K562 (cell line): ENCODE measurements at regions not wholly inside any gene's neighbourhood (a gene's known extent, or its start where the extent isn't known, plus 50 kb on each side); places are given as distances from the start of the nearest gene placed in this dataset.

Experiments used
- CREB1 ChIP-seq, 2 experiments: sonication (generic) in 1 of 2; formaldehyde crosslinking in 1 of 2; IDR thresholded peaks; 2 replicates each; pipeline versions ENCODE4 v1.6.1 to v1.8.0; 2012 to 2022; ENCODE audit warnings: inconsistent platforms in 1 of 2, mild to moderate bottlenecking in 1 of 2, missing genetic modification reagents in 1 of 2, moderate library complexity in 1 of 2
- MTA2 ChIP-seq: fragments of 450-650 bp; IDR thresholded peaks from 2 replicates; pipeline ENCODE4 v1.6.1; 2016; ENCODE audit warnings: low read depth
- NELFE ChIP-seq: IDR thresholded peaks from 2 replicates; pipeline ENCODE4 v1.6.1; 2011; ENCODE audit warnings: mild to moderate bottlenecking; ENCODE audit not compliant: insufficient read depth, insufficient read length
- RB1 ChIP-seq: fragments of 450-650 bp; IDR thresholded peaks from 2 replicates; pipeline ENCODE4 v1.6.1; 2017; ENCODE audit warnings: low read depth, mild to moderate bottlenecking
- ZEB2 ChIP-seq: fragments of 450-650 bp; IDR thresholded peaks from 2 replicates; pipeline ENCODE4 v1.6.1; 2016
- TF ChIP-seq, protein P1 (sequence below), 2 experiments: IDR thresholded peaks; 2 replicates each; pipeline ENCODE4 v1.6.1; 2012; ENCODE audit warnings: improper control_type of control experiment in 2 of 2, low read depth in 2 of 2, low read length in 2 of 2, borderline replicate concordance in 1 of 2
- TF ChIP-seq, protein P2 (sequence below): fragments of 450-650 bp; formaldehyde crosslinking; IDR thresholded peaks from 2 replicates; pipeline ENCODE4 v1.4.0; 2022; ENCODE audit warnings: mild to moderate bottlenecking, moderate library complexity
- TF ChIP-seq, protein P3 (sequence below), 2 experiments: fragments of 450-650 bp in 1 of 2; sonication (generic) in 1 of 2; formaldehyde crosslinking; conservative IDR thresholded peaks; 2 replicates each; pipeline versions ENCODE4 v1.4.0 to v1.8.1; 2020 to 2022; ENCODE audit warnings: mild to moderate bottlenecking in 1 of 2, missing genetic modification reagents in 1 of 2

DNA sequence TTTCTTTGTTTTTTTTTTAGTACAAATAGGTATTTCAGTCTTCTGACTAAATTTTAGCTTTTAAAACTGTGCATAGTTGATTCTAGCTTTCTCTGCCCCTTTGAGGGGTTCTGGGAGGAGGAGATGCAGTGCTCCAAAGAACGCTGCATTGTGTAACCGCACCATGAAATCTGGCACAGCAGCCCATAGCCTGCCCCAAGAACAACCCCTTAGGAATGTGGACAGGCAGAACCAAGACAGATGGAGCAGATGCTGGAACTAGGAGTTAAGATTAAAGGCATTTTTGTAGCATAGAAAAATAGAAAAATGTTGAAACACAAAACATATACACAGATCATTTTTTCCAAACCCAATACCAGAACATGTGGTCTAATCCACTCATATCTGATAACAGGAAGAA is 187.5 kb downstream of the SCG2 start:
- TF ChIP-seq, protein P1, sequence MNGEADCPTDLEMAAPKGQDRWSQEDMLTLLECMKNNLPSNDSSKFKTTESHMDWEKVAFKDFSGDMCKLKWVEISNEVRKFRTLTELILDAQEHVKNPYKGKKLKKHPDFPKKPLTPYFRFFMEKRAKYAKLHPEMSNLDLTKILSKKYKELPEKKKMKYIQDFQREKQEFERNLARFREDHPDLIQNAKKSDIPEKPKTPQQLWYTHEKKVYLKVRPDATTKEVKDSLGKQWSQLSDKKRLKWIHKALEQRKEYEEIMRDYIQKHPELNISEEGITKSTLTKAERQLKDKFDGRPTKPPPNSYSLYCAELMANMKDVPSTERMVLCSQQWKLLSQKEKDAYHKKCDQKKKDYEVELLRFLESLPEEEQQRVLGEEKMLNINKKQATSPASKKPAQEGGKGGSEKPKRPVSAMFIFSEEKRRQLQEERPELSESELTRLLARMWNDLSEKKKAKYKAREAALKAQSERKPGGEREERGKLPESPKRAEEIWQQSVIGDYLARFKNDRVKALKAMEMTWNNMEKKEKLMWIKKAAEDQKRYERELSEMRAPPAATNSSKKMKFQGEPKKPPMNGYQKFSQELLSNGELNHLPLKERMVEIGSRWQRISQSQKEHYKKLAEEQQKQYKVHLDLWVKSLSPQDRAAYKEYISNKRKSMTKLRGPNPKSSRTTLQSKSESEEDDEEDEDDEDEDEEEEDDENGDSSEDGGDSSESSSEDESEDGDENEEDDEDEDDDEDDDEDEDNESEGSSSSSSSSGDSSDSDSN (IDR thresholded peaks at IDR 0.05; ENCODE audit: borderline replicate concordance in 1 of 2, low read depth in 2 of 2, low read length in 2 of 2): no peak
- TF ChIP-seq CREB1 (IDR thresholded peaks at IDR 0.05): no peak
- TF ChIP-seq CREB1 (CRISPR knock-in tag; IDR thresholded peaks at IDR 0.05): no peak
- TF ChIP-seq, protein P2, sequence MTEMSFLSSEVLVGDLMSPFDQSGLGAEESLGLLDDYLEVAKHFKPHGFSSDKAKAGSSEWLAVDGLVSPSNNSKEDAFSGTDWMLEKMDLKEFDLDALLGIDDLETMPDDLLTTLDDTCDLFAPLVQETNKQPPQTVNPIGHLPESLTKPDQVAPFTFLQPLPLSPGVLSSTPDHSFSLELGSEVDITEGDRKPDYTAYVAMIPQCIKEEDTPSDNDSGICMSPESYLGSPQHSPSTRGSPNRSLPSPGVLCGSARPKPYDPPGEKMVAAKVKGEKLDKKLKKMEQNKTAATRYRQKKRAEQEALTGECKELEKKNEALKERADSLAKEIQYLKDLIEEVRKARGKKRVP (CRISPR knock-in tag): no peak
- no peak for TF ChIP-seq MTA2
- no peak for TF ChIP-seq ZEB2
- TF ChIP-seq RB1: no peak
- no peak for TF ChIP-seq NELFE
- TF ChIP-seq, protein P3, sequence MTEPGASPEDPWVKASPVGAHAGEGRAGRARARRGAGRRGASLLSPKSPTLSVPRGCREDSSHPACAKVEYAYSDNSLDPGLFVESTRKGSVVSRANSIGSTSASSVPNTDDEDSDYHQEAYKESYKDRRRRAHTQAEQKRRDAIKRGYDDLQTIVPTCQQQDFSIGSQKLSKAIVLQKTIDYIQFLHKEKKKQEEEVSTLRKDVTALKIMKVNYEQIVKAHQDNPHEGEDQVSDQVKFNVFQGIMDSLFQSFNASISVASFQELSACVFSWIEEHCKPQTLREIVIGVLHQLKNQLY (CRISPR knock-in tag; conservative IDR thresholded peaks at IDR 0.05): no peak
